Adrenal gland (tissue), 9 donors: ENCODE measurements at regions not wholly inside any gene's neighbourhood (a gene's known extent, or its start where the extent isn't known, plus 50 kb on each side); places are given as distances from the start of the nearest gene placed in this dataset.

Source experiments
- DNase-seq, 7 donors: peaks; one replicate each; pipeline ENCODE4 v3.0.0-alpha.2; 2019 to 2020
- H3K27ac ChIP-seq, 5 donors: fragments of 200-600 bp; sonication (generic) in 4 of 5; 1 replicate in 3 of 5; 2 replicates in 2 of 5; pipeline versions ENCODE4 v1.5.1 to v1.8.0; 2016 to 2020; ENCODE audit warnings: mild to moderate bottlenecking in 1 of 5
- H3K27me3 ChIP-seq: fragments of 200-600 bp; 2 replicates; pipeline ENCODE4 v1.8.0; 2021
- H3K36me3 ChIP-seq, 2 donors: fragments of 200-600 bp; replicated peaks in 1 of 2; 1 replicate in 1 of 2; 2 replicates in 1 of 2; pipeline versions ENCODE4 v1.5.1 to v1.8.0; 2018 to 2022
- H3K4me1 ChIP-seq, 2 donors: fragments of 200-600 bp; replicated peaks in 1 of 2; 1 replicate in 1 of 2; 2 replicates in 1 of 2; pipeline versions ENCODE4 v1.5.1 to v1.8.0; 2018 to 2021
- H3K4me3 ChIP-seq, 4 donors: fragments of 200-600 bp; sonication (generic) in 3 of 4; one replicate each; pipeline ENCODE4 v1.5.1; 2016 to 2018
- H3K9me3 ChIP-seq, 3 donors: fragments of 200-600 bp; sonication (generic) in 1 of 3; replicated peaks in 1 of 3; 1 replicate in 2 of 3; 2 replicates in 1 of 3; pipeline versions ENCODE4 v1.5.1 to v1.8.0; 2016 to 2021
- CTCF ChIP-seq, 6 experiments: fragments of 450-650 bp in 4 of 6; fragments of 200-600 bp in 2 of 6; sonication (generic) in 1 of 6; IDR thresholded peaks; 1 replicate in 5 of 6; 2 replicates in 1 of 6; pipeline versions ENCODE4 v1.5.1 to v1.8.0; 2016 to 2021; ENCODE audit warnings: antibody characterized with exemption in 6 of 6, mild to moderate bottlenecking in 2 of 6, moderate library complexity in 1 of 6
- POLR2A ChIP-seq, 2 donors: fragments of 450-650 bp; IDR thresholded peaks; one replicate each; pipeline ENCODE4 v1.6.1; 2017; ENCODE audit warnings: antibody characterized with exemption in 2 of 2, mild to moderate bottlenecking in 2 of 2, moderate library complexity in 1 of 2
- WGBS, 4 donors: extraction: QIAGEN DNeasy Blood & Tissue Kit in 2 of 4; methylation state at CpG; one replicate each; pipeline versions ENCODE4 v1.1.5 to v1.1.7; 2013 to 2017; 5-methylcytosine and 5-hydroxymethylcytosine counted together
- intact Hi-C, 2 donors: fragments of 100-400 bp; cut with DNase I; formaldehyde crosslinking; loops; one replicate each; pipeline versions ENCODE4 v1.14.1 to v1.15.0; 2022 to 2023
- donor health status: healthy with polysubstance abuse.
- donor health status: Bipolar disorder and iron deficiency.
- donor health status: DM: yes; HTN: yes; CAD: no.
- donor health status: DM: no; HTN: no; CAD: no.
- donor health status: DM: no; HTN: no; CAD: no.

GRCh38 chr16:27670071-27670810 is 120.3 kb downstream of the KATNIP start:
- Histone ChIP-seq H3K4me1 (no peaks in the 10 kb centered on the region), H3K36me3 (no peaks in the 10 kb centered on the region), H3K9me3 (no peaks in the 10 kb centered on the region), H3K4me3 (no peak overlapping the region), H3K27me3 (no peaks in the 10 kb centered on the region), H3K27ac (no peak overlapping the region)
- WGBS, 4 donors: 83 to 88% (median 85%) methylated on average over 8 of the region's 8 CpGs
- TF ChIP-seq POLR2A (IDR thresholded peaks at IDR 0.05): no peak
- no peak for TF ChIP-seq CTCF (IDR thresholded peaks at IDR 0.05)
- no peak for DNase-seq
- intact Hi-C loops: no loop called here

GRCh38 chr16:27671410-27671809 is 121.5 kb downstream of the KATNIP start:
- H3K9me3 ChIP-seq: no peaks in the 10 kb centered on the region
- intact Hi-C loops: no loop called here
- no peaks in the 10 kb centered on the region for H3K27me3 ChIP-seq
- no peak for TF ChIP-seq CTCF (IDR thresholded peaks at IDR 0.05)
- H3K4me3 ChIP-seq: no peak overlapping the region
- no peak overlapping the region for H3K27ac ChIP-seq
- H3K4me1 ChIP-seq: no peaks in the 10 kb centered on the region
- 94 to 97% (median 95%) methylated on average over 8 of the region's 8 CpGs for WGBS, 4 donors
- DNase-seq: no peak
- H3K36me3 ChIP-seq: no peaks in the 10 kb centered on the region

DNA sequence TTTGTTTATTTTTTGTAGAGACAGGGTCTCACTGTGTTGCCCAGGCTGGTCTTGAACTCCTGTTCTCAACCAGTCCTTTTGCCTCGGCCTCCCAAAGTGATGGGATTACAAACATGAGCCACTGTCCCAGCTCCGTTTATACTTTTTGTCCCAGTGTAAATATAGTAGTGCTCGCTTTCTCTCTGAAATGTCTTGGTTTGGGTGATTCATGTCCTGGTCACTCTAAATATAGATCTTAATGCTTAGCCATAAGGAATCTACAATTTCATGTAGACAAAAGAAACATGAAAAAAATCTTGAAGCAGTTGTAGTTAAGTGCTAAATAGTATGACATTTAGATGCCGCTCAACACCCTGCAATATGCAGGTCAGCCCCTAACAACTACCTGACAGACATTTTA is 126.9 kb downstream of the KATNIP start:
- 87 to 93% (median 90%) methylated on average over 4 of the region's 4 CpGs for WGBS, 4 donors
- H3K9me3 ChIP-seq: no peaks in the 10 kb centered on the region
- H3K4me1 ChIP-seq: no peaks in the 10 kb centered on the region
- TF ChIP-seq CTCF (IDR thresholded peaks at IDR 0.05) (no peak), POLR2A (IDR thresholded peaks at IDR 0.05) (no peak)
- peaks cover 0 to 19% of the 10 kb centered on the region in 2 donors for H3K36me3 ChIP-seq
- no peak for DNase-seq
- intact Hi-C loops: no loop called here
- H3K27me3 ChIP-seq: no peaks in the 10 kb centered on the region
- H3K27ac ChIP-seq: no peak overlapping the region
- H3K4me3 ChIP-seq: no peak overlapping the region

- no peak for TF ChIP-seq POLR2A (IDR thresholded peaks at IDR 0.05)
- no peak for TF ChIP-seq CTCF (IDR thresholded peaks at IDR 0.05)
- 80 to 90% (median 86%) methylated on average over 3 of the region's 3 CpGs for WGBS, 4 donors
- H3K9me3 ChIP-seq: no peaks in the 10 kb centered on the region
Observed at GRCh38 chr16:27677263-27677662, 127.3 kb downstream of the KATNIP start.

More at GRCh38 chr16:27677263-27677662, 127.3 kb downstream of the KATNIP start:
- no peak overlapping the region for H3K27ac ChIP-seq
- H3K27me3 ChIP-seq: no peaks in the 10 kb centered on the region
- no peak for DNase-seq
- H3K4me1 ChIP-seq: no peaks in the 10 kb centered on the region
- H3K36me3 ChIP-seq: peaks cover 0 to 23% of the 10 kb centered on the region in 2 donors
- intact Hi-C loops: no loop called here
- H3K4me3 ChIP-seq: no peak overlapping the region
